ENCODE measurements at regions not wholly inside any gene's neighbourhood (a gene's known extent, or its start where the extent isn't known, plus 50 kb on each side); places are given as distances from the start of the nearest gene placed in this dataset.

GRCh38 chr2:177320596-177320995, 56.1 kb upstream of the NFE2L2 start:
- no peak for DNase-seq (ENCODE audit: low spot score)
- no peak for TF ChIP-seq CTCF (IDR thresholded peaks at IDR 0.05)
- no peak overlapping the region for H3K4me3 ChIP-seq
- no peak overlapping the region for H3K27ac ChIP-seq
- H3K27me3 ChIP-seq = no peaks in the 10 kb centered on the region
- H3K9me3 ChIP-seq = no peaks in the 10 kb centered on the region
- H3K4me1 ChIP-seq = no peaks in the 10 kb centered on the region
- H3K36me3 ChIP-seq = peaks cover 8% of the 10 kb centered on the region

GRCh38 chr2:177322801-177323261, 58.3 kb upstream of the NFE2L2 start:
- Histone ChIP-seq H3K4me3 (no peak overlapping the region), H3K4me1 (no peaks in the 10 kb centered on the region)
- DNase-seq (ENCODE audit: low spot score) = no peak

GRCh38 chr2:177324797-177325196, 60.3 kb upstream of the NFE2L2 start:
- no peaks in the 10 kb centered on the region for H3K9me3 ChIP-seq
- no peak for DNase-seq (ENCODE audit: low spot score)
- no peak for TF ChIP-seq CTCF (IDR thresholded peaks at IDR 0.05)
- no peak overlapping the region for H3K27ac ChIP-seq
- H3K4me3 ChIP-seq = no peak overlapping the region
- H3K4me1 ChIP-seq = no peaks in the 10 kb centered on the region
- peaks cover 8% of the 10 kb centered on the region for H3K36me3 ChIP-seq
- no peaks in the 10 kb centered on the region for H3K27me3 ChIP-seq

More at GRCh38 chr2:177322801-177323261, 58.3 kb upstream of the NFE2L2 start:
- Histone ChIP-seq H3K36me3 (peaks cover 8% of the 10 kb centered on the region), H3K9me3 (no peaks in the 10 kb centered on the region), H3K27ac (no peak overlapping the region), H3K27me3 (no peaks in the 10 kb centered on the region)
- TF ChIP-seq CTCF (IDR thresholded peaks at IDR 0.05) = no peak

- no peak overlapping the region for H3K27ac ChIP-seq
- H3K9me3 ChIP-seq = no peaks in the 10 kb centered on the region
- H3K4me3 ChIP-seq = no peak overlapping the region
- TF ChIP-seq CTCF (IDR thresholded peaks at IDR 0.05) = no peak
- DNase-seq (ENCODE audit: low spot score) = no peak
- H3K27me3 ChIP-seq = no peaks in the 10 kb centered on the region
- H3K36me3 ChIP-seq = peaks cover 8% of the 10 kb centered on the region
- no peaks in the 10 kb centered on the region for H3K4me1 ChIP-seq
These were observed 61.0 kb upstream of the NFE2L2 start for GRCh38 chr2:177325554-177325953.

GRCh38 chr2:177326005-177326404, 61.5 kb upstream of the NFE2L2 start:
- DNase-seq (ENCODE audit: low spot score) = no peak
- H3K4me1 ChIP-seq = no peaks in the 10 kb centered on the region
- no peak overlapping the region for H3K27ac ChIP-seq
- no peaks in the 10 kb centered on the region for H3K27me3 ChIP-seq
- H3K9me3 ChIP-seq = no peaks in the 10 kb centered on the region
- H3K36me3 ChIP-seq = peaks cover 8% of the 10 kb centered on the region
- no peak for TF ChIP-seq CTCF (IDR thresholded peaks at IDR 0.05)
- no peak overlapping the region for H3K4me3 ChIP-seq

GRCh38 chr2:177326591-177326990, 62.1 kb upstream of the NFE2L2 start:
- H3K9me3 ChIP-seq = no peaks in the 10 kb centered on the region
- TF ChIP-seq CTCF (IDR thresholded peaks at IDR 0.05) = no peak
- H3K36me3 ChIP-seq = peaks cover 8% of the 10 kb centered on the region
- no peaks in the 10 kb centered on the region for H3K27me3 ChIP-seq
- H3K4me3 ChIP-seq = no peak overlapping the region
- no peak overlapping the region for H3K27ac ChIP-seq
- DNase-seq (ENCODE audit: low spot score) = no peak
- no peaks in the 10 kb centered on the region for H3K4me1 ChIP-seq

All from right atrium auricular region (tissue), 2 donors.